HFF-Myc (cell line): ENCODE measurements at regions not wholly inside any gene's neighbourhood (a gene's known extent, or its start where the extent isn't known, plus 50 kb on each side); places are given as distances from the start of the nearest gene placed in this dataset.

Source experiments
- DNase-seq: peaks from one replicate; pipeline ENCODE4 v3.0.0-alpha.2; 2011; ENCODE audit warnings: low read depth; ENCODE audit errors: extremely low read depth
- H3K4me3 ChIP-seq: replicated peaks from 2 replicates; pipeline ENCODE4 v1.5.1; 2011; ENCODE audit warnings: low read depth, mild to moderate bottlenecking, control low read depth, low read length
- TF ChIP-seq, protein P1 (sequence below): IDR thresholded peaks from 2 replicates; pipeline ENCODE4 v1.5.1; 2012; ENCODE audit warnings: mild to moderate bottlenecking, low read depth, low read length, control low read depth; ENCODE audit errors: missing control alignments

DNA sequence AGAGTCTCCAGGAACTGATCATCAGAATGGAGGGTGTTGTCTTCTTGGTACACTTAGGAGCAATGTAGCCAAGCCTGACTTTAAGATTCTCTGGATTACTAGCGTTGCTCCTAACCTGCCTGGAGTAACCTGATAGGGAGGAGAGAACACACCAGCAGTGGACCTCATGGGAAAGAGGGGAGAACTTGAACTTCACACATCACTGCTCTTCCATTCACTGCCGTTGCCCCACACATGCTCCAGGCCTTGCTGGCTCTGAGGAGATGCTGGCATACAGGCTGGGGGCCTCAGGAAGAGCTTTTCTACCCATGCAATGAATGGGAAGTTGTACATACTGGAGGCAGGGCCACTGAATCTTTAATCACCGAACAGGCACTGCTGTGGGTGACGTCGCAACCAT is 60.3 kb upstream of the ADAMTS16 start:
- TF ChIP-seq, protein P1, sequence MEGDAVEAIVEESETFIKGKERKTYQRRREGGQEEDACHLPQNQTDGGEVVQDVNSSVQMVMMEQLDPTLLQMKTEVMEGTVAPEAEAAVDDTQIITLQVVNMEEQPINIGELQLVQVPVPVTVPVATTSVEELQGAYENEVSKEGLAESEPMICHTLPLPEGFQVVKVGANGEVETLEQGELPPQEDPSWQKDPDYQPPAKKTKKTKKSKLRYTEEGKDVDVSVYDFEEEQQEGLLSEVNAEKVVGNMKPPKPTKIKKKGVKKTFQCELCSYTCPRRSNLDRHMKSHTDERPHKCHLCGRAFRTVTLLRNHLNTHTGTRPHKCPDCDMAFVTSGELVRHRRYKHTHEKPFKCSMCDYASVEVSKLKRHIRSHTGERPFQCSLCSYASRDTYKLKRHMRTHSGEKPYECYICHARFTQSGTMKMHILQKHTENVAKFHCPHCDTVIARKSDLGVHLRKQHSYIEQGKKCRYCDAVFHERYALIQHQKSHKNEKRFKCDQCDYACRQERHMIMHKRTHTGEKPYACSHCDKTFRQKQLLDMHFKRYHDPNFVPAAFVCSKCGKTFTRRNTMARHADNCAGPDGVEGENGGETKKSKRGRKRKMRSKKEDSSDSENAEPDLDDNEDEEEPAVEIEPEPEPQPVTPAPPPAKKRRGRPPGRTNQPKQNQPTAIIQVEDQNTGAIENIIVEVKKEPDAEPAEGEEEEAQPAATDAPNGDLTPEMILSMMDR, result no peak
- DNase-seq, result no peak
- no peak overlapping the region for H3K4me3 ChIP-seq

DNA sequence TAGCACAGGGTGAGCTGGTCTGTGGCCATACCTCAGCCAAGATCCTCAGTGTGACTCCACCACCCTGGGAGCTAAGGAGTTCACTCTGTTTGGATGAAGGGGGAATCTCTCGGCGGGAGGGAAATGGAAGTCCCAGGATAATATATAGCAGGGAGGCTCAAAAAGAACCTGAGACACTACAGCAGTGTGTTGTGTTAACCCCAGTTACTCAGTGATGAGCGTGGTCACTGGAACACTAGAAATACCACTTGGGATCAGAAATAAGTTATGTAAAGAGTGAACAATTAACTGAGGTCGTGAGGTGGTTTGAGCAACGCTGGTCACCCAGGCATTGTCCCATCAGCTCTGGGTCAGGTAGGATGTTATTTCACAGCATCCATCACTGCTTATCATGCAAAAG is 59.3 kb upstream of the ADAMTS16 start:
- no peak overlapping the region for H3K4me3 ChIP-seq
- TF ChIP-seq, protein P1, result no peak
- no peak for DNase-seq

DNA sequence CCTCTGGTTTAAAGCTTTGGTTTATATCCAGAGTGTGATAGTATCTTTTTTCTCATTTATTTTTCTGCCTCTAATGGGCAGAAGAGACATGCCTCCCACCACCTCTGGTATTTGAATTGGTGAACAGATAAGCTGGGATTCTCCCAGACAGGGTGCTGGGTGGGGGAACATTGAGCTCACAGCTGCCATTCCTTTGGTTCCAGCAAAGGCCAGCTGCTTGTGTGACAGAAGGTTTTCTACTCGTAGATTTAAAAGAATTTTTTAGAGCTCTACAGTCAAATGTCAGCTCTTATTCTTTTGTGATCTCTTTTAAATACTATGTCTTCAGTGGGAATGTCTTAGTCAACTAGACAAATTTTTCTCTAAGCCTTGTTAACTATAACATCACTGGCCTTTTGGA is 54.7 kb upstream of the ADAMTS16 start:
- no peak for DNase-seq
- TF ChIP-seq, protein P1, result no peak
- H3K4me3 ChIP-seq, result no peak overlapping the region

DNA sequence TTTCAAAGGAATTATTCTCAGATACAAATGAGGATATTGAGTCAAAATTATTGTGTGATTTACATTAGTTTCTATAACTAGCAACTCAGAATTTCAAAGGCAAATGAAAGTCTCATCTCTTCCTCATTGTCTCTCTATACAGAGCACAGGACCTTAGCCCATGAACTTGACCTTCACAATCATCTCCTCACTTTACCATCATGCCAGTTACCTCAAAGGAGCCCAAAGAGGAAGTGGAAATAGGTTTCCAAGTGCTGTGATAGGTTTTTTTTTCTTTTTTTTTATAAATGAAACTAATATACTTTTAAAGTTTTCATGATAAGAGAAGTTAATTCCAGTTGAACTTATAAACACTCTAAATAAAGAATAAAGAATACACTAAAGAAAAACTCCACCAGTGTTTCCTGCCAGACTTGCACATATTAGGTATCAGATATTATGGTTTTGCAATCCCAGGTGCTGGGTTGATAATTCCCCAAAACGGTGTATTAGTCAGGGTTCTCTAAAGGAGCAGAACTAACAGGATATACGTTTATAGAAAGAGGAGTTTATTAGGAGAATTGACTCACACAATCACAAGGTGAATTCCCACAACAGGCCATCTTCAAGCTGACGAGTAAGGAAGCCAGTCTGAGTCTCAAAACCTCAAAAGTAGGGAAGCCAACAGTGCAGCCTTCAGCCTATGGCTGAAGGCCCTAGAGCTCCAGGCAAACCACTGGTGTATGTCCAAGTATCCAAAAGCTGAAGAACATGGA is 50.1 kb upstream of the ADAMTS16 start:
- TF ChIP-seq, protein P1, result no peak
- H3K4me3 ChIP-seq, result no peak overlapping the region
- DNase-seq, result no peak
